ENCODE measurements at regions not wholly inside any gene's neighbourhood (a gene's known extent, or its start where the extent isn't known, plus 50 kb on each side); places are given as distances from the start of the nearest gene placed in this dataset.

- Histone ChIP-seq H3K27me3 (ENCODE audit: low read length) (no peaks in the 10 kb centered on the region), H3K9me2 (replicated peaks; ENCODE audit: insufficient read depth, low read length) (no peaks in the 10 kb centered on the region), H3K9me3 (ENCODE audit: low read length) (no peaks in the 10 kb centered on the region), H4K20me1 (ENCODE audit: insufficient read depth, low read depth, low read length) (no peaks in the 10 kb centered on the region), H3K4me3 (ENCODE audit: low read length) (no peak overlapping the region), H3K27ac (ENCODE audit: low read length) (no peak overlapping the region), H3K79me2 (ENCODE audit: low read length) (no peaks in the 10 kb centered on the region), H3K4me1 (ENCODE audit: low read length) (peaks cover 8% of the 10 kb centered on the region), H3K4me2 (ENCODE audit: low read depth, low read length, poor library complexity, severe bottlenecking) (no peak overlapping the region), H2AFZ (ENCODE audit: low read length) (no peak overlapping the region), H3K36me3 (ENCODE audit: insufficient read depth, low read length) (no peaks in the 10 kb centered on the region), H3K9ac (ENCODE audit: low read length) (no peak overlapping the region)
- no peak for DNase-seq
Measured at GRCh38 chr1:57850176-57850940, 426.5 kb upstream of the DAB1 start.

GRCh38 chr1:57848406-57848805, 424.5 kb upstream of the DAB1 start:
- no peak overlapping the region for H3K4me2 ChIP-seq (ENCODE audit: low read depth, low read length, poor library complexity, severe bottlenecking)
- no peaks in the 10 kb centered on the region for H3K27me3 ChIP-seq (ENCODE audit: low read length)
- H3K36me3 ChIP-seq (ENCODE audit: insufficient read depth, low read length) = no peaks in the 10 kb centered on the region
- no peaks in the 10 kb centered on the region for H3K79me2 ChIP-seq (ENCODE audit: low read length)
- H3K9me3 ChIP-seq (ENCODE audit: low read length) = no peaks in the 10 kb centered on the region
- no peak overlapping the region for H2AFZ ChIP-seq (ENCODE audit: low read length)
- H3K9ac ChIP-seq (ENCODE audit: low read length) = no peak overlapping the region
- H3K9me2 ChIP-seq (replicated peaks; ENCODE audit: insufficient read depth, low read length) = no peaks in the 10 kb centered on the region
- no peaks in the 10 kb centered on the region for H4K20me1 ChIP-seq (ENCODE audit: insufficient read depth, low read depth, low read length)
- no peak overlapping the region for H3K4me3 ChIP-seq (ENCODE audit: low read length)
- no peak overlapping the region for H3K27ac ChIP-seq (ENCODE audit: low read length)
- H3K4me1 ChIP-seq (ENCODE audit: low read length) = no peaks in the 10 kb centered on the region
- DNase-seq = no peak

- Histone ChIP-seq H3K9me2 (replicated peaks; ENCODE audit: insufficient read depth, low read length) (no peaks in the 10 kb centered on the region), H2AFZ (ENCODE audit: low read length) (no peak overlapping the region), H3K4me3 (ENCODE audit: low read length) (no peak overlapping the region), H3K4me2 (ENCODE audit: low read depth, low read length, poor library complexity, severe bottlenecking) (no peak overlapping the region), H3K79me2 (ENCODE audit: low read length) (no peaks in the 10 kb centered on the region), H3K36me3 (ENCODE audit: insufficient read depth, low read length) (no peaks in the 10 kb centered on the region), H3K27me3 (ENCODE audit: low read length) (no peaks in the 10 kb centered on the region), H3K4me1 (ENCODE audit: low read length) (no peaks in the 10 kb centered on the region), H3K27ac (ENCODE audit: low read length) (no peak overlapping the region), H3K9ac (ENCODE audit: low read length) (no peak overlapping the region), H3K9me3 (ENCODE audit: low read length) (peaks cover 3% of the 10 kb centered on the region; the same call in 1 of the 2 replicates), H4K20me1 (ENCODE audit: insufficient read depth, low read depth, low read length) (no peaks in the 10 kb centered on the region)
- no peak for DNase-seq
Measured at GRCh38 chr1:57845041-57845440, 421.2 kb upstream of the DAB1 start.

- Histone ChIP-seq H3K9ac (ENCODE audit: low read length) (no peak overlapping the region), H4K20me1 (ENCODE audit: insufficient read depth, low read depth, low read length) (no peaks in the 10 kb centered on the region), H3K79me2 (ENCODE audit: low read length) (no peaks in the 10 kb centered on the region), H3K9me3 (ENCODE audit: low read length) (peaks cover 3% of the 10 kb centered on the region; the same call in 1 of the 2 replicates), H3K36me3 (ENCODE audit: insufficient read depth, low read length) (no peaks in the 10 kb centered on the region), H3K4me2 (ENCODE audit: low read depth, low read length, poor library complexity, severe bottlenecking) (no peak overlapping the region), H3K9me2 (replicated peaks; ENCODE audit: insufficient read depth, low read length) (no peaks in the 10 kb centered on the region), H3K27ac (ENCODE audit: low read length) (no peak overlapping the region), H3K27me3 (ENCODE audit: low read length) (no peaks in the 10 kb centered on the region), H2AFZ (ENCODE audit: low read length) (no peak overlapping the region), H3K4me1 (ENCODE audit: low read length) (no peaks in the 10 kb centered on the region), H3K4me3 (ENCODE audit: low read length) (no peak overlapping the region)
- DNase-seq = no peak
Measured at GRCh38 chr1:57844382-57844980, 420.6 kb upstream of the DAB1 start.

- Histone ChIP-seq H3K4me2 (ENCODE audit: low read depth, low read length, poor library complexity, severe bottlenecking) (no peak overlapping the region), H4K20me1 (ENCODE audit: insufficient read depth, low read depth, low read length) (no peaks in the 10 kb centered on the region), H3K36me3 (ENCODE audit: insufficient read depth, low read length) (no peaks in the 10 kb centered on the region), H3K9me2 (replicated peaks; ENCODE audit: insufficient read depth, low read length) (no peaks in the 10 kb centered on the region), H3K4me3 (ENCODE audit: low read length) (no peak overlapping the region), H3K4me1 (ENCODE audit: low read length) (no peaks in the 10 kb centered on the region), H3K9me3 (ENCODE audit: low read length) (peaks cover 3% of the 10 kb centered on the region; the same call in 1 of the 2 replicates), H2AFZ (ENCODE audit: low read length) (no peak overlapping the region), H3K9ac (ENCODE audit: low read length) (no peak overlapping the region), H3K27me3 (ENCODE audit: low read length) (no peaks in the 10 kb centered on the region), H3K79me2 (ENCODE audit: low read length) (no peaks in the 10 kb centered on the region), H3K27ac (ENCODE audit: low read length) (no peak overlapping the region)
- no peak for DNase-seq
Measured at GRCh38 chr1:57843760-57844159, 419.9 kb upstream of the DAB1 start.

GRCh38 chr1:57839526-57839925, 415.7 kb upstream of the DAB1 start:
- H3K9me3 ChIP-seq (ENCODE audit: low read length) = peaks cover 3% of the 10 kb centered on the region; the same call in 1 of the 2 replicates

GRCh38 chr1:57839067-57839466, 415.2 kb upstream of the DAB1 start:
- H3K27me3 ChIP-seq (ENCODE audit: low read length) = no peaks in the 10 kb centered on the region
- H3K36me3 ChIP-seq (ENCODE audit: insufficient read depth, low read length) = no peaks in the 10 kb centered on the region
- H3K4me3 ChIP-seq (ENCODE audit: low read length) = no peak overlapping the region
- no peak overlapping the region for H3K4me2 ChIP-seq (ENCODE audit: low read depth, low read length, poor library complexity, severe bottlenecking)
- H3K9ac ChIP-seq (ENCODE audit: low read length) = no peak overlapping the region
- H3K4me1 ChIP-seq (ENCODE audit: low read length) = no peaks in the 10 kb centered on the region
- no peaks in the 10 kb centered on the region for H4K20me1 ChIP-seq (ENCODE audit: insufficient read depth, low read depth, low read length)
- no peaks in the 10 kb centered on the region for H3K9me2 ChIP-seq (replicated peaks; ENCODE audit: insufficient read depth, low read length)
- H3K9me3 ChIP-seq (ENCODE audit: low read length) = peaks cover 3% of the 10 kb centered on the region; the same call in 1 of the 2 replicates
- no peak overlapping the region for H3K27ac ChIP-seq (ENCODE audit: low read length)
- H2AFZ ChIP-seq (ENCODE audit: low read length) = no peak overlapping the region
- no peak for DNase-seq
- H3K79me2 ChIP-seq (ENCODE audit: low read length) = no peaks in the 10 kb centered on the region

More at GRCh38 chr1:57839526-57839925, 415.7 kb upstream of the DAB1 start:
- Histone ChIP-seq H3K4me1 (ENCODE audit: low read length) (no peaks in the 10 kb centered on the region), H4K20me1 (ENCODE audit: insufficient read depth, low read depth, low read length) (no peaks in the 10 kb centered on the region), H3K4me2 (ENCODE audit: low read depth, low read length, poor library complexity, severe bottlenecking) (no peak overlapping the region), H3K27me3 (ENCODE audit: low read length) (no peaks in the 10 kb centered on the region), H3K27ac (ENCODE audit: low read length) (no peak overlapping the region), H2AFZ (ENCODE audit: low read length) (no peak overlapping the region), H3K79me2 (ENCODE audit: low read length) (no peaks in the 10 kb centered on the region), H3K36me3 (ENCODE audit: insufficient read depth, low read length) (no peaks in the 10 kb centered on the region), H3K9ac (ENCODE audit: low read length) (no peak overlapping the region), H3K9me2 (replicated peaks; ENCODE audit: insufficient read depth, low read length) (no peaks in the 10 kb centered on the region), H3K4me3 (ENCODE audit: low read length) (no peak overlapping the region)
- no peak for DNase-seq

GRCh38 chr1:57835620-57836019, 411.8 kb upstream of the DAB1 start:
- Histone ChIP-seq H3K4me2 (ENCODE audit: low read depth, low read length, poor library complexity, severe bottlenecking) (no peak overlapping the region), H3K9me2 (replicated peaks; ENCODE audit: insufficient read depth, low read length) (no peaks in the 10 kb centered on the region)
- DNase-seq = no peak

More at GRCh38 chr1:57835620-57836019, 411.8 kb upstream of the DAB1 start:
- Histone ChIP-seq H2AFZ (ENCODE audit: low read length) (no peak overlapping the region), H3K9me3 (ENCODE audit: low read length) (no peaks in the 10 kb centered on the region), H3K27ac (ENCODE audit: low read length) (no peak overlapping the region), H4K20me1 (ENCODE audit: insufficient read depth, low read depth, low read length) (no peaks in the 10 kb centered on the region), H3K4me1 (ENCODE audit: low read length) (no peaks in the 10 kb centered on the region), H3K4me3 (ENCODE audit: low read length) (no peak overlapping the region), H3K27me3 (ENCODE audit: low read length) (no peaks in the 10 kb centered on the region), H3K36me3 (ENCODE audit: insufficient read depth, low read length) (no peaks in the 10 kb centered on the region), H3K79me2 (ENCODE audit: low read length) (no peaks in the 10 kb centered on the region), H3K9ac (ENCODE audit: low read length) (no peak overlapping the region)
